ENCODE measurements at regions not wholly inside any gene's neighbourhood (a gene's known extent, or its start where the extent isn't known, plus 50 kb on each side); places are given as distances from the start of the nearest gene placed in this dataset.

DNA sequence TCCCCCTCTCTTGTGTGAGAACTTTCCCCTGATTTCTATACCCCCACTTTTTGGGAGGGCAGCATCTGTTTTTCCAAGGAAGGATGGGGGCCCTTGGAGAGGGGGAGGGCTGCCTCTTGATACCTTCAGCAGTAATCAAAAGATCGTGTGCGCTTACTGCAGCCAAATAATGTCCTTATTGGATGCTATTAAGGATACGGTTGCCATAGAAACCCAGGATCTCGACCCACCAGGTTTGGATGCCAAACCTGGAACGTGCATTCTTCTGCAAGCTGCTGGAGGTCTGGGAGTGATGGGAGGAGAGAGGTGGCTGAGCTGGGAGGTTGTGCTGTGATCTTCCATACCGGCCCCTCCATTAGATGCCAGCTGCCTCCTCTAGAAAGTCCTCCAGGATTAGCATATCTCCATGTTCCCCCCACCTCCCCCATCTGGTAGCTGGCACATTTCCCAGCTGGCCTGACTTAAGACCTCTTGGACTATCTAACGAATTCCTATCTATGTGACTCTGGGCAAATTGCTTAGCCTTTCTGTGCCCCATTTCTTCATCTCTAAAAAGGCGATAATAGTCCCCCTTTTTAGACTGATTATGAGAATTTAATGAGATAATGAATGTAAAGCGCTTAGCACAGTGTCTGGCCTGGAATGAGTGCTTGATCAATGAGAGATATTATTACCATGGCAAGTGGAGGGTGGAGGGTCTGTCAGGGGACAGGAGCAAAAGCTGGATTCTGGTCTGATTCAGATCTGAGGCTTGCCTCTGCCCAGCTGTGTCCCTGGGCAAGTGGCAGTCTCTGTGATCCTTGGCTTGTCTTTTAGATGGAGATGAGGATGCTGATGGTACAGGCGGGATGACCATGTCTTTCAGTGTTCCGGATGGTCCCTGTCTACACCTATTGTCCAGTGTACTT is 78.5 kb upstream of the PCBD1 start:
- DNase-seq (ENCODE audit: low spot score): no peak

DNA sequence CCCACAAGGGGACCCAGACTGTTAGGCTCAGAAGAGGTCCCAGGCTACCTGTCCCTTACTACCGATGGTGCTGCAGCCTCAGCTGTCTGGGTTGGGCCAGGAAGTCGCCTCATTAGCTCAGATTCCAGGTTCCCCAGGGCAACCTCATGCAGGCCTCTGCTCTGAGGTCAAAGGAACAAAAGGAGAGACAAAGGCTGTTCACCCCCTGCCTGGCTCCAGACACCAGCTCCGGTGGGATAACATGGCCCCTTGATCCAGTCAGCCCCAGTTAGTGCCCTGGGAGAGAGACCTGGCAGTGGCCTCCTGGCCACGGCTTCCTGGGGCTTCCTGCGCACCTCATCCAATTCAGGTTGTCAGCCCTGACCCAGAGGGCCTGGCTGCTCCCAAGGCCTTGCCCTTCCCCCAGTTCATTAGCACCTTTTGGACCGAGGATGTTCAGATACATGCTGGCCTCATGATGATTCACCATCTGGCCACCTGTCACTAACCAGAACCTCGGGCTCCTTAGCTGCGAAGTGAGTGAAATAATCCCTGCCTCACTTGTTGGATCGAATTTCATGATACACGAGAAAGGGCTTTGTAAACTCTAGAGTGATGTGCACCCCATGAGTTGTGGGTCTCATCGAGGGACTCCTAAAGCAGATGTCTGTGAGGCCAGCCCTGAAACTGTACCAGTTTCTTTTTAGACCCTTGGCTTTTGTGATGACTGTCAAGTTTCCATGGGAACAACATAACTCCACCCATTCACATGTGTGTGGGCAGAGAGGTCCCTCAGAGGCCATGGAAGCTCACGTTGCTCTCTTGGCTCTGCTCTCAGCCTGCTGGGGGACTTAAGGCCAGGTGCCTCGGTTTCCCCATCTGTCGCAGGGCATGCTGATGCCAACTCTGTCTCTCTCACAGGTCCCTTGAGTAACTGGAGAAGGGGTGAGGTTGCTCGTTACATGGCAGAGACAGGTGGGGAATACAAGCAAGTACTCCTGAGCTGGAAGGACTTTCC is 79.5 kb upstream of the PCBD1 start:
- no peak for DNase-seq (ENCODE audit: low spot score)

DNA sequence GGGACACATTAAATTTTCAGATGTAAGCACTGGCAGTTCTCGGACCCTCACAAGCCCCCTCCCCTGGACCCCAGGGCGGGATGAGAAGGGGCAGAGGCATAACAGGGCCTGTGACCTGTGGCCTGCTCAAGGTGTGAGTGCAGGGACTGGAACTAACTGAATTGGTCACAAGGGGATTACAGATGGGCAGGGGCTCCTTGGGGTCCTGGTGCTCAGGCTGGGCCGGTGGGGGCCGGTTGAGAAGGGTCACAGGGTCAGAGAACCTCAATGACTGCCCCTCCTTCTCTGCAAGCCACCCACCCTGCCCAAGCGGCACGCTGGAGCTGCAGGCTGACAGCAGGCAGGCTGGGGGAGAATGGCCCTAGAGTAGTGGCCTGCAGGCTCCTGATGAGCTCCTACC is 80.8 kb upstream of the PCBD1 start:
- DNase-seq (ENCODE audit: low spot score): no peak

DNA sequence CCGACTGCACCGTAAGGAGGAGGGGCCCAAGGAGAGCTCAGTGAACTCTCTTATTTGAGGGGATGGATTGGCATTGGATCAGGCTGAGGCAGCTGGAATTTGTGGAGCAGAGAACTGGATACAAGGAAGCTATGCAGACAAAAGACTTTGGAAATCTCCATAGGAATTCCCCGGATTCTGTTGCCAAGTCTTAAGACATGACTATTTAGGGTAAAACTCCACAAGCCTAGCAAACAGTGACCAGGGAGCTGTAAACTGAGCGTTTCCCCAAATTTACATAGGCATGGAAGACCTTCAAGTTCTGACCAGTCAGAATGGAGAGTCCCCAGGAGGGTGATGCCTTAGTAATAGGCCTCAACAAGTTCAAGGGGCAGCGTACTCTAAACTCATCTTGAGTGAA is 82.5 kb upstream of the PCBD1 start:
- DNase-seq (ENCODE audit: low spot score): no peak

DNA sequence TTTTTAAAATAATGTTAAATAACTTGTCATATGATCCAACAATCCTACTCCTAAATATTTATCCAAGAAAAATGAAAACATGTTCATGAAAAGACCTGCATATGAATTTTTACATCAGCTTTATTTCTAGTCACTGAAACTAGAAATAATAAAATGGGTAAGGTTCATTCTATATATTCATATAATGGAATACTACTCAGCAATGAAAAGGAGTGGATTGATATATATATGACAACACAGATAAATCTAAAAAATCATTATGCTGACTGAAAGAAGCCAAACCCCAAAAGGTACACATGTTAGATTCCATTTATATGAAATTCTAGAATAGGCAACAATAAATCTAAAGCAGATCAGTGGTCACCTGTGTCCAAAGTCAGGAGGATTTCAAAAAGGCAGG is 84.9 kb upstream of the PCBD1 start:
- DNase-seq (ENCODE audit: low spot score): no peak

DNA sequence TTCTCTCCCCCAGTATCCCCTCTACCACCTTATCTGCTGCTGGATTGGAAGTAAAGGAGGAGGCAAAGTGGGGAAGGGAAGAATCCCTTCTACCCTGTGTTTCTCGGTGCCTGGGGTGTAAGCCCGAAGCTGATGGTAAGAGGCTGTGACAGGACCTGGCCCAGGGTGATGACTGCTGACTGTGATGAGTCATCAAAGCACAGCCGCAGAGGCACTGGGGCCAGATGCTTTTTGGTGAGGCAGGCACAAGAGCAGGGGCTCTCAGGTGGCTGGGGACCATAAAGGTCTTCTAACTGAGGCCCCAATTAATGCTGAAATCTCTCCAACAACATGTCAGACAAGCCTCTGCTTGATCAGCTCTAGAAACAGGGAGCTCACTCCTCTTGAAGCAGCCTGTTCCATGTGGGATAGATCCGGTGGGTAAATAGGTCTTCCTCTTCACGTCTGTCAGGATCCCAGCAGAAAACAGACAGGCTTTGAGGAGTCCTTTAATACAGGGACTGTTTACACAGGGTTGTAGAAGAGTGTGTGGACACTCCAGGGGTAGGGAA is 86.1 kb upstream of the PCBD1 start:
- no peak for DNase-seq (ENCODE audit: low spot score)

DNA sequence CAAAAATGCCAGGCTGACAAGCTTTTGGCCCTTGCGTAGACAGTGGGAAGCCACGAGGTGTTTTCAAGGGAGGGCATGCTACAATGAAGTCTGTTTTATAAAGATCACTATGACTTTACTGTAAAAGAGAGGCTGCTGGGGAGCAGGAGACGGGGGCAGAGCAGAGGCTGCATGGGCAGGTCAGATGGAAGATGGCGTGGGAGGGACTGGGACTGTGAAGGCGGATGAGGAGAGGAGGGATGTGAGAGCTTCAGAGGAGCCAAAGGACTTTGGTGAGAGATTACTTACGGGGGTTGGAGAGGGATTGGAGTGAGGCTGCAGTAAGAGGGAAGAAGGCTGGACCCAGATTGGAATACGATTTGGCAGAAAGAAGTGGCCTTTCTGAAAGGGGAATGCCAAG is 86.6 kb upstream of the PCBD1 start:
- no peak for DNase-seq (ENCODE audit: low spot score)

DNA sequence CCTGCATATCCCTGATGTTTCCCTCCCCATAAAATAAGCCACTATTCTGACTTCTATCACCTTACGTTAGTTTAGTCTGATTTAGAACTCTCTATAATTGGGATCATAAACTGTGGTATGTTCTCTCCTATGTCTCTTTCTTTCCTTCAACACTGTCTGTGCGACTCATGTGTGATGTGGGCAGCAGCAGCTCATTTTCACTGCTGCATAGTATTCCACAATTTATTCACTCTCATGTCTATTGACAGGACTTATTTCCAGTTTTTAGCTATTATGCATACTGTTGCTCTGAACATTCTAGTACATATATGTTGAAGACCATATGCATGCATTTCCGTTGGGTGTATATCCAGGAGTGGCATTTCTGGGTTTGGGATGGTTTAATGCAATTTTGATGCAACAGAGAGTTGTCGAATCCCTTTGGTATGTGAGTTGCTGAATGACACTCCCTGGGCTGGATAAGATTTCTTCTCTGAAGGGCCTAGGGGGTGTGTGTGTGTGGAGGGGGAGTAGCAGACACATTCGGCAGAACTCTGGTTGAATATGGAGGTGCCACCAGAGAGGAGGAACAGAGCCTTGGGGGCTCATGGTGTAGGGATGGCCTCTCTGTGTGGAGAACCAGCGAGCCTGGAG is 87.8 kb upstream of the PCBD1 start:
- no peak for DNase-seq (ENCODE audit: low spot score)

DNA sequence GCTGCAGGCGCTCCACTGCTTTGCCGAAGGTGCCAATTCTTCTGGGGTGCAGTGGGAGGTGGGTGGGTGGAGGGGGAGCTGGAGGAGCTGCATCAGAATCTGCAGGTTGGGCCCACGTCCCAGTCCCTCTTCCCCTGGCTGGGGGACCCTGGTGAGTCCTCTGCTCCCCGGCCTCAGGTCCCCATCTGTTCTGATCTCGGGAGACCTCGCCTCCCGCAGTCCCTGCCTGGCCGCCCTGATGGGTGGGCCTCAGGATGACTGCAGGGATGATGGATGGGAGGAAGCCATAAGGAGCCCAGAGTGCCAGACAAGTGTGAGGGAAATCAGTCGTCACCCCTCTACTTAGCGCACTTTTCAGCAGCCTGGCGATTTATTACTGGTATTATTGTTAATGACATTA is 89.3 kb upstream of the PCBD1 start:
- DNase-seq (ENCODE audit: low spot score): no peak

DNA sequence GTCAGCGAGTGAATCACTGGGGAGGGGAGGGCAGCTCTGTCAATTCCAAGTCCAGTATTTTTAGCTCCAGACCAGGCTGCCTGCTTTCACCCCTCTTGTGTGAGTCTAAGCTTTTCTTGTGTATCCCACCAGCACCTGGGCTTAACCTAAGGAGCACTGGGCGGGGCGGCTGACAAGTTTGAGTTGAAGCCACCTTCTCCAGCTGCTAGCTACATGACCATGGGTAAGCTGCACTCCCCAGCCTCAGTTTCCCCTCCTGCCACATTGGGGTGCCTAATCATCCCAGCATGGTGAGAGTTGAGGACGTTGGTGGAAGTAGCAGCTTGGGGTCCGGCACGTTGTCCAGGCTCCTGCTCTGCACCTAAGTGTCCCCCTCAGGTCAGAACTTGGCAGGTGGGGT is 89.8 kb upstream of the PCBD1 start:
- DNase-seq (ENCODE audit: low spot score): no peak

DNA sequence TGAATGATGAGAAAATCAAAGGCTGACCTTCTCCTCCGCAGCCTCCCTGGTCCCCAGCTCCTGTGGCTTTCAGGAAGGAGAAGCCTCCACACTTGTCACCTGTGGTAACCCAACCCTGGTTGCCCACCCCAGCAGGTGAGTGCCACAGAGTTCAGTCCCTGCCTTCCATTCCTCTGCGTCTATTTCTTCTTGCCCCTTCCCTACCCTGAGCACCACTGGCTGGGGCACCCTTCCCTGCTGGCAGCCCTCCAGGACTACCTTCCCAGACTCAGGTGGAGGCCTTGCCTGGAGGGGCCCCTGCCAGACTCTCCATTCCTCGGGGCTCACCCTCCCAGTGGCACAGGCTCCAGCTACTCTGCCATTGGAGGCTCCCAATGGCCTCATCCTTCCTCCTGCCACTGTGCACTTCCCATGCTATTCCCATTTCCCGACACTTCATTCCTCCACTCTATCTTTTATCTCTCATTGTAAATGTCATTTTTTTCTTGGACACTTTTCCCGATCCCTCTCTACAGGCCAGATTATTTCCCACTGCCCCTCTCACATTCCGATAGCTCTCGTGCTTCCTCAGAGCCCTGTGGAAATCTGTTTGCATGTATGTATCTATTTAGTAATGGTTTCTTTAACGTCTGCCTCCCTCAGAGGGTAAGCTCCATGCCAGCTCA is 90.6 kb upstream of the PCBD1 start:
- DNase-seq (ENCODE audit: low spot score): no peak

DNA sequence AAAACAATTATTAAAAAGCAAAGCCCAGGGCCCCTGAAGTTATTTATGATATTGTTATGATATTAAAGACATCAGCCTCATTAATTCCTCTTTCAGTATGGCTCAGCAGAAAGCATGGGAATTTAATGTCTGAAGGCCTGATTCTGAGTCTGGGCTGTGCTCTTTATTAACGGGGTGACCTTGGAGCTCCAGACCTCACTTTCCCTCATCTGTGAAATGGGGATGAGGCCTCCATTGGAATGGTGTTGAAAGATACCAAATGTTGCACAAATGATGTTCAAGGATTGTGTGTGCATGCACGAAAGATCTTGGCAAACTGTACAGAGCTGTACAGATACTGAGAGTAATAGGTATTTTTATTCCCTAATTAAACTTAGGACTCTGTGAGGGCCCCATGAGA is 92.3 kb upstream of the PCBD1 start:
- no peak for DNase-seq (ENCODE audit: low spot score)

DNA sequence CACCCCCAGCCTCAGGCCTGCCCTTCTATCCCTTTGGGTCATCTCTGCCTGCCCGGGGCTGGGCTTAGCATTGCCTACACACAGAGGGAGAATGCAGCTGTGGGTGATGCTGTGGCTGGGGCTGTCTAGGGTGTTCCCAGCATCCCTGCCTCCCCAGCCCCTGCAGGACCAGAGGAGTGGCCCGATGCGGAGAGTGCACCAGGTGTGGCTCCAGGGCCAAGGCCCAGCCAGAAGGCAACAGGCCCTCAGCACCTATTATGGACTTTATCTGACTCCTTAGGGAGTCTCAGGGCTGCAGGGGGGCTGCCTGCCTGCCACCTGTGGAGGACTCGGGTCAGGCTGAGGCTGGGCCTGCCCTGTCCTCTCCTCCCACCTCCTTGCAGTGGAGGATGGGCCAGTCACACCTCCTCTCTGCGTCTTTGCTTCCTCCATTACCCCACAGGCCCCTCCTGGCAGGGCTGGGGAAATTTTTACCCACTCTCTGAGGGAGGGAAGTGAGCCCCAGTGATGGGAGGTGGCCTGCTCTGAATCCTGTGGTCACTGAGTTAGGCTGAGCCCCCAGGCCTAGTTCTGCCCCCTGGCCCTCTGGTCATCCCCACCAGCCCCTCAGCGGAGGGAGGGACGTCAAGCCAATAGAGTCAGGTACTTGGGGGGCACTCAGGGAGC is 92.9 kb upstream of the PCBD1 start:
- no peak for DNase-seq (ENCODE audit: low spot score)

DNA sequence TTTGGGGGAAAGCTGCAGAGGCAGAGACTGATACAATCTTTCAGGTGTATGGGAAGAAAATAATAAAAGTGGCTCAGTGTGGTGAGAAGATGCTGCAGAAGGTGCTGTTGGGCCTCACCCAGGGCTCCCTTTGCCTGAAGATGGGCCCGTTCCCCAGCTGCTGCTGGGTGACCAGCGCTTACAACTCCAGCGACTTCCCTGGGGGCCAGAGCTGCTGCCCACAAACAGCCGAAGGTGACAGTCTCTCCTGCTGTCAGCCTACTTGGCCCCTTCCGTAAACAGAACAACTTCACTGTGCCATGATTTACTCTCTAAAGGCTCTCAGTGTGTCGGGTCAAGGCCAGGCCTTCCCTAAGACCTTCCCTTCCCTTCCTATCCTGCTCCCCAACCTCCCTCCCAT is 93.6 kb upstream of the PCBD1 start:
- DNase-seq (ENCODE audit: low spot score): no peak

DNA sequence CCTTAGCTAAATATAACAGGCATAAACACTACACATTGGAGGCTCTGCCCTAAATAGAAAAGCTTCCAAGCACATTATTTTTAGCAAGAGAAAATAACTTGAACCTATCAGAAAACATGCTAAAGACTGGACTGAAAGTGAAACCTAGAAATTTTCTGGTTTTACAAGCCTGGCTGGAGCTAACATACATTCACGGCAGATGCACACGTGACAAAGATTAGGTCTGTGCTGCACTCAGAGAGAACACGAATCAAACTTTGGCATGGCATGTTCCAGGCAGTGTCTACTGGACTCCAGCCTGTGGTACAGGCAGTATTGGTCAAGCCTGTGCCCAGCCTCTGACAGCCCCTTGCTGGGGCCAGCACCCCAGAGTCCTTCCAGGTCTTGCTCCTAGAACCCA is 94.1 kb upstream of the PCBD1 start:
- DNase-seq (ENCODE audit: low spot score): no peak

DNA sequence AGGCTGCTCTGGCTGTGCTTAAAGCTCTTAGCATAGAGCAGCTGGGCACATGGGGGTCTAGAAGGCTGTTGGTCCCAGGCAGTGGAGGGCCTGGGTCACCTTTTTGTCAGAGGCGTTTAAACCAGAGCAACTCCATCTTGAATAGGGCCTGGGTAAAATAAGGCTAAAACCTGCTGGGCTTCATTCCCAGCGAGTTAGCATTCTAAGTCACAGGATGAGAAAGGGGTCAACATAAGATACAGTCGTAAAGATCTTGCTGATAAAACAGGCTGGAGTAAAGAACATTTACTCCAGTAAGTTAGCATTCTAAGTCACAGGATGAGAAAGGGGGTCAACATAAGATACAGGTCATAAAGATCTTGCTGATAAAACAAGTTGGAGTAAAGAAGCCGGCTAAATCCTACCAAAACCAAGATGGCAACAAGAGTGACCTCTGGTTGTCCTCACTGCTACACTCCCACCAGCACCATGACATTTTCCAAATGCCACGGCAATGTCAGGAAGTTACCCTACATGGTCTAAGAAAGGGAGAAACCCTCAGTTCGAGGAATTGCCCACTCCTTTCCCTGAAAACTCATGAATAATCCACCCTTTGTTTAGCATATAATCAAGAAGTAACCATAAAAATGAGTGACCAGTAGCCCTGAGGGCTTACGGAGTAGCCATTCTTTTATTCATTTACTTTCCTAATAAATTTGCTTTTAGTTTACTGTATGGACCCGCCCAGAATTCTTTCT is 96.8 kb upstream of the PCBD1 start:
- DNase-seq (ENCODE audit: low spot score): no peak

DNA sequence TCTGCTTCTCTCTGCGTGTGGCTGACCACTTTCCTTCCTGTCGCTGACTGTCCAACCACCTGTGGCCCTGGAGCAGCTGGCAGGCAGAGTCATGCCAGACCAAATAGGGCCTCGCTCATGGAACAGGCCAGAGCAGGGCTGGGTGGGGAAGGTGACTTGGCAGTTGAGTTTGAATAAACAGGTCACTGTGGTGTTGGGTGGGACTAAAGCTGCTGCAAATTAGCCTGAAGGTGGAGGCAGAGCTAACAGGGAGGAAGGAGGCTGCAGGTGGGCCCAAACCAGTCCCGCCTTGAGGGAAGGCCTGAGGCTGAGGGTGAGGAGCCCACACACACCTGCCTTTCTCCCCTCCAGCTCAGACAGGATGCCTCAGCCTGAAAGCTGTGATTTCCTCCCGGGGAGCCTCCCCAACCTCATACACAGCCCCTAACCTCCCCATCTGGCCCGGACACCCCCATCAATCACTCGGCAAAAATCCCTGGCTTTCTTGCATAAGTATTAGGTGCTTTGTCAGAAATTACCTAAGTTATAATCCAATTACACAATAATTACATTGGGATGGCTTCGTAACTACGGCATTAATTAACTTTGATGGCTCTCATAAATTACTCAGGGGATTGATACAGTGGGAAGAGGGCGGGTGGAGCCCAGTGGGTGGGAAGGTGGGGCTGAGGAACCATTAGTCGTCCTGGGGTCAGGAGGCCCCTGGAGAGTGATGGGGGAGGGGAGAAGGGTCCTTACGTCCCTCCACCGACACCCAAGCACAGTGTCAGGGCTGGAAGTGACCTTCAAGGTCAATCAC is 97.7 kb upstream of the PCBD1 start:
- DNase-seq (ENCODE audit: low spot score): no peak

DNA sequence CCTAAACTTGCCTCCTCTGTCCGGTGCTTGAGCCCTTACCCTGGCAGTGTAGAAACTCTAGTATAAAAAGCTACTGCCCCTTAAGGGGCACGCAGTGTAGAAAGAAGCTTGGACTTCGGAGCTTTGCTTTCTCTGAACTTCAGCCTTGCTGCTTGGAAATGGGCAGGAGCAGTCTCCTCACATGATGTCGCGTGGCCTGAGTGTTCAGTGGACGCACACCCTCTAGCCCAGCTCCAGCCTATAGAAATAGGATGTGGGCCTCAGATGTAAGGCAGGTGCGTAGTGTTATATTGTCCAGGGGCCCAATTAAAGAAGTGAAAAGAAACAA is 98.2 kb upstream of the PCBD1 start:
- DNase-seq (ENCODE audit: low spot score): no peak

DNA sequence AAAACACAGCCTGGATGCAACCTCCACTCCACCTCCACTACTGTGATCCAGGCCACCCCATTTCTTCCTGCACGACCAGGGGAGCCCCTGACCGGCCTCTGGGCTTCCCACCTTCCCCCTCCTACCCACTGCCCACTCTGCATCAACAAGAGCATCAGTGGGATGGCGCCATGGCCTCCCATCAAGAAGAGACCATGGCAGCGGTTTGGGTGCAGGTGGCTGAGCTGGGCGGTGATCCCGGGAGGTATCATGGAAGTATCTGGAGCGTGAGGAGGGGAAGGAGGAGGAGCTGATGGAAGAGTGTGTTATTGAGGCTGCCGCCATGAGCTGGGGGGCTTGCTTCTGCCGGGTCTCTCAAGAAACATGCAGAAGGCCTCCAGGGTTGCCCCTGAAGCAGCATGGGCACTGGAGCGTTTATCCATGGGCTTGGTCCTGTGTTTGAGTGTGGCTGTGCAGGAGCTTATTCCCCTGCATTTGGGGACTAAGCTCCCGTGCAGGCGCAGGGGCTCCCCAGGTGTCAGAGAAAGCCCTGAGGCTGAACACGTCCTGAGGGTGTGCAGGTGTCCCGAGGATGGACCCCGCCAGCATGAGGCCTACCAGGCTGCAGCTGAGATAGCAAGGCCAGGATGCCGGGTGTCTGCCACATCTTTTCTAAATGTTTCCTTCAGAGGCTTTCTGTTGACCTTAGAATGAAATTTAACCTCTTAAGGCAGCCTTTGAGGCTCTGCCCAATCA is 99.2 kb upstream of the PCBD1 start:
- DNase-seq (ENCODE audit: low spot score): no peak
